Gastrocnemius medialis (tissue), 4 donors: ENCODE measurements at regions not wholly inside any gene's neighbourhood (a gene's known extent, or its start where the extent isn't known, plus 50 kb on each side); places are given as distances from the start of the nearest gene placed in this dataset.

Source experiments
- POLR2A ChIP-seq, 2 donors: fragments of 450-650 bp; IDR thresholded peaks; one replicate each; pipeline ENCODE4 v1.6.1; 2017; ENCODE audit warnings: antibody characterized with exemption in 2 of 2, mild to moderate bottlenecking in 2 of 2, moderate library complexity in 2 of 2
- TF ChIP-seq, protein P1 (sequence below), 5 experiments: fragments of 450-650 bp in 3 of 5; fragments of 200-600 bp in 2 of 5; sonication (generic) in 2 of 5; IDR thresholded peaks in 4 of 5; conservative IDR thresholded peaks in 1 of 5; 1 replicate in 4 of 5; 2 replicates in 1 of 5; pipeline ENCODE4 v1.5.1; 2016 to 2019; ENCODE audit warnings: antibody characterized with exemption in 5 of 5, mild to moderate bottlenecking in 3 of 5, moderate library complexity in 3 of 5

GRCh38 chr10:111373696-111374095, 296.9 kb downstream of the ADRA2A start:
- TF ChIP-seq, protein P1, sequence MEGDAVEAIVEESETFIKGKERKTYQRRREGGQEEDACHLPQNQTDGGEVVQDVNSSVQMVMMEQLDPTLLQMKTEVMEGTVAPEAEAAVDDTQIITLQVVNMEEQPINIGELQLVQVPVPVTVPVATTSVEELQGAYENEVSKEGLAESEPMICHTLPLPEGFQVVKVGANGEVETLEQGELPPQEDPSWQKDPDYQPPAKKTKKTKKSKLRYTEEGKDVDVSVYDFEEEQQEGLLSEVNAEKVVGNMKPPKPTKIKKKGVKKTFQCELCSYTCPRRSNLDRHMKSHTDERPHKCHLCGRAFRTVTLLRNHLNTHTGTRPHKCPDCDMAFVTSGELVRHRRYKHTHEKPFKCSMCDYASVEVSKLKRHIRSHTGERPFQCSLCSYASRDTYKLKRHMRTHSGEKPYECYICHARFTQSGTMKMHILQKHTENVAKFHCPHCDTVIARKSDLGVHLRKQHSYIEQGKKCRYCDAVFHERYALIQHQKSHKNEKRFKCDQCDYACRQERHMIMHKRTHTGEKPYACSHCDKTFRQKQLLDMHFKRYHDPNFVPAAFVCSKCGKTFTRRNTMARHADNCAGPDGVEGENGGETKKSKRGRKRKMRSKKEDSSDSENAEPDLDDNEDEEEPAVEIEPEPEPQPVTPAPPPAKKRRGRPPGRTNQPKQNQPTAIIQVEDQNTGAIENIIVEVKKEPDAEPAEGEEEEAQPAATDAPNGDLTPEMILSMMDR (IDR thresholded peaks at IDR 0.05 in 4 of 5, conservative IDR thresholded peaks at IDR 0.05 in 1 of 5) = no peak
- no peak for TF ChIP-seq POLR2A (IDR thresholded peaks at IDR 0.05)
